Esophagus squamous epithelium (tissue), 4 donors: ENCODE measurements at regions not wholly inside any gene's neighbourhood (a gene's known extent, or its start where the extent isn't known, plus 50 kb on each side); places are given as distances from the start of the nearest gene placed in this dataset.

Experiments used
- POLR2A ChIP-seq, 4 donors: fragments of 450-650 bp; IDR thresholded peaks; one replicate each; pipeline ENCODE4 v1.6.1; 2017; ENCODE audit warnings: antibody characterized with exemption in 4 of 4, mild to moderate bottlenecking in 4 of 4, moderate library complexity in 3 of 4
- TF ChIP-seq, protein P1 (sequence below), 6 experiments: fragments of 450-650 bp in 4 of 6; fragments of 200-600 bp in 2 of 6; sonication (generic) in 2 of 6; IDR thresholded peaks; one replicate each; pipeline ENCODE4 v1.5.1; 2016 to 2019; ENCODE audit warnings: antibody characterized with exemption in 6 of 6, mild to moderate bottlenecking in 4 of 6, moderate library complexity in 4 of 6

DNA sequence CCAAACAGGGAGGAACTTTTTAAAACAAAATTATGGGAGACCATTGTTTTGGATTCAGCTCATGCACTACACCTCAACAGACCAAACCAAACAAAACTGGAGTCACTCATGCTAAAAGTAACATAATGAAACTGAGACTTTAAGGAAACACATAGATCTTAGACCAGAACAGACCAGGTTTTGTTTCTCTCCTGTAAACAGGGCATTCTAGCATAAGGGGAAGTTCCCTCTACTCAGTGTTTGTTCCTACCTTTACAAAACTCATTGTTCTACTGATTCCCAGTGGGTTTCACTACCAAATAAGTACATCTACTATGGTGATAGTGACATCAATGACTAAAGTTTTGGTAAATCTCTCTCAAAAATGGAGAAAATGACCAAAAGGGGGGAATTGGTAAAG is 1103.6 kb upstream of the EDIL3 start:
- TF ChIP-seq, protein P1, sequence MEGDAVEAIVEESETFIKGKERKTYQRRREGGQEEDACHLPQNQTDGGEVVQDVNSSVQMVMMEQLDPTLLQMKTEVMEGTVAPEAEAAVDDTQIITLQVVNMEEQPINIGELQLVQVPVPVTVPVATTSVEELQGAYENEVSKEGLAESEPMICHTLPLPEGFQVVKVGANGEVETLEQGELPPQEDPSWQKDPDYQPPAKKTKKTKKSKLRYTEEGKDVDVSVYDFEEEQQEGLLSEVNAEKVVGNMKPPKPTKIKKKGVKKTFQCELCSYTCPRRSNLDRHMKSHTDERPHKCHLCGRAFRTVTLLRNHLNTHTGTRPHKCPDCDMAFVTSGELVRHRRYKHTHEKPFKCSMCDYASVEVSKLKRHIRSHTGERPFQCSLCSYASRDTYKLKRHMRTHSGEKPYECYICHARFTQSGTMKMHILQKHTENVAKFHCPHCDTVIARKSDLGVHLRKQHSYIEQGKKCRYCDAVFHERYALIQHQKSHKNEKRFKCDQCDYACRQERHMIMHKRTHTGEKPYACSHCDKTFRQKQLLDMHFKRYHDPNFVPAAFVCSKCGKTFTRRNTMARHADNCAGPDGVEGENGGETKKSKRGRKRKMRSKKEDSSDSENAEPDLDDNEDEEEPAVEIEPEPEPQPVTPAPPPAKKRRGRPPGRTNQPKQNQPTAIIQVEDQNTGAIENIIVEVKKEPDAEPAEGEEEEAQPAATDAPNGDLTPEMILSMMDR (IDR thresholded peaks at IDR 0.05): no peak
- no peak for TF ChIP-seq POLR2A (IDR thresholded peaks at IDR 0.05)
